GM21619 (cell line): ENCODE measurements at regions not wholly inside any gene's neighbourhood (a gene's known extent, or its start where the extent isn't known, plus 50 kb on each side); places are given as distances from the start of the nearest gene placed in this dataset.

ENCODE experiments used
- ATAC-seq: cut with Tn5 transposase; IDR thresholded peaks from one replicate; pipeline ENCODE4 v1.9.1; 2021; ENCODE audit not compliant: unreplicated experiment

GRCh38 chr4:62913065-62913464 lies 1496.2 kb downstream of the TECRL start:
- no peak for ATAC-seq

DNA sequence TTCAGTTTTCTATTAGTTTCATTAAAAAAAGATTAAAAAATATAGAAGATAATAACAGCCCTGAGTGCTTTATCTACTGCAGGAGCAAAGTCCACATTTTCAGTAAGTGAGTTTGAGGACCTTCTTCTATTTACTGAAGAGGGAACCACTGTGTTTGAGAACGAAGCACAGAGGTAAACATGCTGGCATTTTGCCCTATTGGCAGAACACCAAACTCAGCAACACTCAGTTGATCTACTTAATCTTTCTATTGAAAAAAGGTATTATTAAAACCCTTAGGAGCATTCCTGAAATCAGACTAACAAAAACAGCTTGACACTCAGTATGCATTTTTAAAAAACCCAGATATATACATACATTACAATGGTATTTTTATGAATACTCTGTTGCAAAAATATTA lies 1496.7 kb downstream of the TECRL start:
- no peak for ATAC-seq

GRCh38 chr4:62909238-62909637 lies 1500.0 kb downstream of the TECRL start:
- no peak for ATAC-seq

GRCh38 chr4:62901101-62901500 lies 1508.1 kb downstream of the TECRL start:
- no peak for ATAC-seq

DNA sequence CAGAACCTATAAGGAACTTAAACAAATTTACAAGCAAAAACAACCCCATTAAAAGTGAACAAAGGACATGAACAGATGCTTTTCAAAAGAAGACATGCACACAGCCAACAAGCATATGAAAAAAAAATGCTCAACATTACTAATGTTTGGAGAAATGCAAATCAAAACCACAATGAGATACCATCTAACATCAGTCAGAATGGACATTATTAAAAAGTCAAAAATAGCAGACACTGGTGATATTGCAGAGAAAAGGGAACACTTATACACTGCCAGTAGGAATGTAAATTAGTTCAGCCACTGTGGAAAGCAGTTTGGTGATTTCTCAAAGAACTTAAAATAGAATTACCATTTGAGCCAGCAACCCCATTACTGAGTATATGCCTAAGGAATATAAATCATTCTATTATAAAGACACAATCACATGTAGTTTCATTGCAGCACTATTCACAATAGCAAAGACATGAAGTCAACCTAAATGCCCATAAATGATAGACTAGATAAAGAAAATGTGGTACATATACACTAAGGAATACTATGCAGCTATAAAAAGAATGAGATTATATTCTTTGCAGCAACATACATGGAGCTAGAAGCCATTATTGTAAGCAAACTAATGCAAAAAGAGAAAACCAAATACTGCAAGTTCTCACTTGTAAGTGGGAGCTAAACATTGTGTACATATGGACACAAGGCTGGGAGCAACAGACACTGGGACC lies 1509.4 kb downstream of the TECRL start:
- no peak for ATAC-seq

DNA sequence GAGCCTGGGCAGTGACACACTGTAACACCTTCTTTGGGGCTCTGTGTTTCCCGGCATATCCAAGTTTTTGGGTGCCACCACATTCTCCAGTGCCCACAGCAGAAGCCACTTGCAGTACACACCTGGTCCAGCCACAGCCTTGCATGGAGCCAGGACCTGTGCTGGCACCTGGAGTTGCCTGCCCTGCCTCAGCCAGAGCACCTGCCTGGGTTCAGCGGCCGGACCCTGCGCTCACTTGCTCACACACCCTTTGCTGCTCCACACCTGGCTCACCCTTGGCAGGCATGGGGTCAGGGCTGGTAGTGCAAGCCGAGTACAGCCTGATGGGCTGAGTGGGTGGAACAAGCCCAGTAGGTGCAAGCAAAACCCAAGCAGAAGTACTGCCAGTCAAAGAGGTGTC lies 1511.1 kb downstream of the TECRL start:
- ATAC-seq = no peak

GRCh38 chr4:62896721-62897120 lies 1512.5 kb downstream of the TECRL start:
- no peak for ATAC-seq

DNA sequence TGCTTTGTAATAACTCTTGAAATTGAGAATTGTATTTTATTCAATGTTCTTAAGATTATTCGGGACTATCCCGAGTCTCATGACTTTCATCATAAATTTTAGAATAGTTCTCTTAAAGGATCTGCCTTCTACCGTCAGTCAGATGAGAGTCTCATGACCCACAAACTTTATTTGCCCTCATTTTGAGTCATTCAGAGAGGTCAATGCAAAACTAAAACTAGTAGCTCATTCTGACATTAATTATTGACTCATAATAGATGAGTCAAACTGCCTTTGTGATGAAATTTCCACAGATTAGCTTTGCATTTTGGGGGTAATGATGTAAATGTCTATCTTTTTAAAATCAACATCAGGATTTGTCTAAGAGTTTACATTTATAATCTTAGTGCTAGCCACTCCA lies 1527.3 kb downstream of the TECRL start:
- ATAC-seq = no peak

DNA sequence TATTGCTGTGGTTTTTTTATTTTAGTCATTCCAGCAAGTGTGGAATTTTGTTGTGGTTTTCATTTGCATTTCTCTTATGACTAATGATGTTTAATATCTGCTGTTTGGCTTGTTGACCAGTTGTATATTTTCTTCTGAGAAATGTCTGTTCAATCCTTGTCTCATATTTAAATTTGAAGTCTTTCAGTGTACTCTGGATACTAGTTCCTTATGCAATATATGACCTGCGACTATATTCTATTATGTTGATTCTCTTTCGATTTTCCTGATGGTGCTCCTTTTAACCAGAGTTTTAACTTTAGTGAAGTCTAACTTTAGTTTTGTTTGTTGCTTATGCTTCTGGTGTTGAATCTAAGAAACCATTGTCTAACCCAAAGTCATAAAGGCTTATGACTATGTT lies 1528.0 kb downstream of the TECRL start:
- no peak for ATAC-seq

- no peak for ATAC-seq
These were observed 1536.4 kb downstream of the TECRL start for GRCh38 chr4:62872856-62873255.

DNA sequence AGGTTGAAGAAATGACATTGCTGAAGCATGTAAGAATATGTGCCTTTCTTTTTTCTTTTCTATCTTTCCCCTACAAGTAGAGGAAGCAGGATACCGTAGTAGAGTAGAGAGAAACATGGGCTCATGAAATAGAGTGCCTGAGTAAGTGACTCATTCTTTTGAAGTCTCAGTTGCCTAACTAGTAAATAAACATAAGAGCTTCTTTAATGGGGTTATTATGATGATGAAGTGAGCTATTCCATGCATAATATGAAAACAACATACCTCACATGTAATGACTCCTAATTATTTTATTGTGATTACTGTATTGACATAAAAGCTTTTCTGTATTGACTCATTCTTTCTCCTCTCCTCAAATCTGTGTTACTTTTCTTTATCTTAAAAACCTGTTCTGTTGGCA lies 1538.2 kb downstream of the TECRL start:
- ATAC-seq = no peak

DNA sequence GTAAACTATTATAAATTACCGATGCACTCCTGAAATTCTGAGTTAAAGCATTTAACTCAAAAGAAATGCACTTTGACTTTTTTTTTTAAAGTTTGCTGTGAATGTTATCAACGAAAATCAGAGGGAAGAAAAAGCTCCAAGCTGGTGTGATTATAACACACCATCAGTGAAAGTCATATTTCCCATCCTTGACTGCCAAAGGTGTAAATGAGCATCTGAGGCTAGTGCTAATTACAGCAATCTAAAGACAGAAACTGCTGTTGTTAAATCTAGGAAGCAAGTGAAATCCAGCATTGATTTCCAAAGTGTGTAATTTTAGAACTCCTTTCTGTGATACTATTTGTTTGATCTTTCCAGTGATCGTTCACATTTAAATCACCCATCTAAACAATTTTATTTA lies 1538.8 kb downstream of the TECRL start:
- no peak for ATAC-seq

GRCh38 chr4:62865261-62865660 lies 1544.0 kb downstream of the TECRL start:
- ATAC-seq = no peak

DNA sequence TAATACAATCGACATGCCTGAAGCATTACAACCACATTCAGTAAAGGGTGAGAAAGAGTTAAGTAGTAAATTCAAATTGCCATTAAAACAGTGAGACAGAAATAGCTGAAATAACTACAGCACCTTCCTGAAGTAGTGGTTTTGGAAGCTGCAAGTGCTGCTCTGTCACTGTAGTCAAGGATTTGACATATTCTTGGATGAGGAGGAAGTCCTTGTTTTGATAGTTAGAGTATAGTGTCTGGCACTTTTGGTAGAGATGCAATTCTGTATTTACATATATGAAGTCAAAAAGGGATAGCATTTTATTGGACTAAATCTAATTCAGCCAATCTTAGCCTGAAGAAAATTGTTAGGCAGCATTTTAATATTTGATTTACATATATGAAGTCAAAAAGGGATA lies 1559.6 kb downstream of the TECRL start:
- ATAC-seq = no peak

GRCh38 chr4:62835631-62836030 lies 1573.6 kb downstream of the TECRL start:
- ATAC-seq = no peak

GRCh38 chr4:62822306-62822705 lies 1586.9 kb downstream of the TECRL start:
- ATAC-seq = no peak

- no peak for ATAC-seq
These were observed 1592.7 kb downstream of the TECRL start for GRCh38 chr4:62816566-62816965.

- no peak for ATAC-seq
These were observed 1594.7 kb downstream of the TECRL start for GRCh38 chr4:62814510-62815047.

DNA sequence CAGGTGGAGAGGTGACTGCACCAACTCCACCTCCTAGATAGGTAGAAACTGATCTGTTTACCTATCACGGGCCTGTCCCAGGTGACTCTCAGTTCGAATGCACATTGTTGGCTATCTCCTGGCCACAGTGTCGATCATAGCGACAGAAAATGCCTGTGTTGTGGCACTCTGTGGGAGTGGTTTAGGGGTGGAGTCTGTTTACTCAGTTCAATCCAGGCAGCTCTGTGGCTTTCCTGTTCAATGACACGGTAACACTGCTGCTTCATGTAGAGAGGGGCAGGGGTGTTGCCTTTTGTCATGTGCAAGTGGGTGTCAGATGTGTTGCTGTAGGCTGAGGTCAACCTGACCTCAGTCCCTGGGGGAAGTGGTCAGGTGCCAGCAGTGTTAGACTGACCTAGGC lies 1602.4 kb downstream of the TECRL start:
- no peak for ATAC-seq

- no peak for ATAC-seq
These were observed 1603.9 kb downstream of the ADGRL3 start for GRCh38 chr4:62804075-62804474.

GRCh38 chr4:62797221-62797620 lies 1597.1 kb downstream of the ADGRL3 start:
- ATAC-seq = no peak

GRCh38 chr4:62791386-62791785 lies 1591.3 kb downstream of the ADGRL3 start:
- ATAC-seq = no peak

DNA sequence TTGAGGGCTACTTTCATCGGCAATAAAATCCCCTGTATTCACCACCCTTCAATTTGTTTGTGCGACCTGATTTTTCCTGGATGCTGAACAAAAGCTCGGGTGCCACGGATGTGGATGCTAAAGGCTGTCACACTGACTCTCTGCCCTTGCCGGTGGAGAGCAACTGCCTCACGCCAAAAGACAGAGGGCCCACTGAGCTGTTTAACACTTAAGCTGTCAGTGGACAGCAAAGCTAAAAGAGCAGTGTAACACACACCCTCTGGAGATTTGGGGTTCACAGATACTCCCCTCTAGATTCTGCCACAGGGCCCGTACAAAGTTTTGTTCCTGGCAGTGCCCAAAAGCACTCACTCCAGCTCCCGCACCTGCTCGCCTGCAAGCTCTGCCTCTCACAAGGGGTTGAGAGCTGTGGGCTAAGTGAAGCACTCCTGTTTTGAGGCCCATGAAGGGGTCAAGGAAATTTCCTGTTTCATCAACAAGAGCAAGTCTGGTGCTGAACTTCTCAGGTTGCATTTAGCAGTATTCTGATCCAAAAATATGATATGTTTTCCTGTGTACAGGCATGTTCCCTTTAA lies 1571.9 kb downstream of the ADGRL3 start:
- no peak for ATAC-seq
